GM21447 (cell line): ENCODE measurements at regions not wholly inside any gene's neighbourhood (a gene's known extent, or its start where the extent isn't known, plus 50 kb on each side); places are given as distances from the start of the nearest gene placed in this dataset.
A peak's percentile ranks its signal among the peaks of the same experiment; 100 is the strongest.
"Not testable (repeated sequence)": the region's sequence is repeated elsewhere in the genome, so short reads cannot be mapped to it uniquely, and the experiment has no call there.

Experiments
- ATAC-seq: cut with Tn5 transposase; IDR thresholded peaks from one replicate; pipeline ENCODE4 v1.9.1; 2021; ENCODE audit not compliant: unreplicated experiment

DNA sequence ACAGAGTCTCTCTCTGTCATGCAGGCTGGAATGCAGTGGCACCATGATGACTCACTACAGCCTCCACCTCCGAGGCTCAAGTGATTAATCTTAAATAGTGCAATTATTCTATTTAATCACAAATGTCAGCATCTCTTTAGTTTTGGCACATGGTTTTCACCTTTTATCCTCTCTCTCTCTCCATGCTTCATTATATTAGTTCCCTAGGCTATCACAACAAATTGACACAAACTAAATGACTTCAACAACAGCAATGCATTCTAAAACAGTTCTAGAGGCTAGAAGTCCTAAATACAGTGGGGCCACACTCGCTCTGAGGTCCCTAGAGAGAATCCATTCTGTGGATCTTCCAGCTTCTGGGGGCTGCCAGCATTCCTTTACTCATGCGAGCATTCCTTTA is 178.2 kb upstream of the ZNG1F start:
- ATAC-seq, result not testable (repeated sequence)

DNA sequence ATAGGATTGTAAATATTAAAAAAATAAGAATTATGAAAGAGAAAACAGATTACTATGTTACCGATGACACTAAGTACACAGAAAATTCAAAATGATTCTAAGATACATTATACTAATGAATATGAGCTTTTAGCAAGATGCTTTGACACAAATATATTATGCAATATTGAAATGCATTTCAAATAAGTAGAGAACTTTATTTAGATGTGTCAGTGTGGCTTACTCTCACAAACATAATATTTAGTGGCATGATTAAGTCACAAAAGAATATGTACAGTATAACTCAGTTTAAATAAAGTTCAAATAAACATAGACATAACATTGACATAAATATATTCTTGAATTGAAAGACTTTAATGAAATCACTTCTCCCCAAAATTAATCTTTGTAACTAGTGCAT is 172.7 kb upstream of the ZNG1F start:
- not testable (repeated sequence) for ATAC-seq

DNA sequence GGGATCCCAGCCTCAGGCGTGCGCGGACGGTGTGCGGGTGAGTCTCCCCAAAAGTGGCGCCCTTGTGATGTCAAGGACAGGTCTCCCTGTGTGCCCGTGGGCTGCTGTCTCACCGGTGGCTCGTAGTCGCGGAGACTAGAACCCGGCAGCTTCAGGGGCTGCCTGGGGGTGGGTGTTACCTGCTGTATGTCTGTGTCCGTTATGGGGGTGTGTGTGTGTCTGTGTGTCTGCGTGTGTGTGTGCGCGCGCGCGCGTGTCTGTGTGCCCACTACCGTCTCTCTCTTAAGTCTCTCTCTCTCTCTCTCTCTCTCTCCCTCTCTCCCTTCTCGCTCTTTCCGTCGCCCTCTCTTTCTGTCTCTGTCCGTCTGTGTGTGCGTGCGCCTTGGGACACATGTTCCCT is 170.0 kb upstream of the ZNG1F start:
- ATAC-seq, result peak; percentile 64

DNA sequence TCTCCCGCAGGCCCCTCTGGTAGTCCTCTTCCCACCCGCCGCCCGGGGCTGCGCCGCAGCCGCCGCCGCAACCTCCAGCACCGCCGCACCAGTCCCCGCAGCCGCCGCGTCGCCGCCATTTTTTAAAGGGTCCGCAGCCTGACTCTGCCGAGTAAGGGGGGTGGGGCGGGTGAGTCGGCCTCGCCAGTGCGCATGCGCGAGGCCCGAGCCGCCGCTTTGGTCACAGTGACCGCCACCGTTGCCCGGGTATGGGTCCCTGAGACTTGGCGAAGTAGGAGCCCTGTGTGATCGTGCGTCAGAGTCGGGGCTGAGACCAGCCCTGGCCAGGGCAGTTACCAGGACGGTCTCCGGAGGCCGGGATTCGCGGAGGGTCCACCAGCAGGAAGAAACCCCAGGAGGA is 169.6 kb upstream of the ZNG1F start:
- not testable (repeated sequence) for ATAC-seq

DNA sequence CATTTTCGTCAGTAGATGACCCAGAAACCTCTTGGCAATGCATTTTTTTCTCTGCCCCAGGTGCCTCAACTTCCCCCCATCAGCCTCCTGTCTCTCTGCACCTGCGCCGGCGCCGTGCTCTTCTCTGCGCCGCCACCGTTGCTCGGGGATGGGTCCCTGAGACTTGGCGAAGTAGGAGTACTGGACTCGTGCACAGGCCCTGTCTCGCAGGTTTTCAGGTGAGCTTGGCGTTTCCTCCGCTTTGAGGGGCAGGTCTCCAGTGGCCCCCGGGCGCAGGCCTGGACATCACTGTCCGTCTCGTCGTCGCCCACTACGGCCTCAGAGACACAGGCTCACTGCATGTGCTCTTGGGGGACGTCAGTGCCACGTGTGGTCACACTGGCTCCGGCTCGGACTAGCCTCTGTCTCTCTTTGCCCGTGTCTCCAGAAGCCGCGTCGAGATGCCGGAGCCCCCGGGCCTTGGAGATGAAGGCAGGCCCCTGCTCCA is 168.8 kb upstream of the ZNG1F start:
- ATAC-seq, result not testable (repeated sequence)

DNA sequence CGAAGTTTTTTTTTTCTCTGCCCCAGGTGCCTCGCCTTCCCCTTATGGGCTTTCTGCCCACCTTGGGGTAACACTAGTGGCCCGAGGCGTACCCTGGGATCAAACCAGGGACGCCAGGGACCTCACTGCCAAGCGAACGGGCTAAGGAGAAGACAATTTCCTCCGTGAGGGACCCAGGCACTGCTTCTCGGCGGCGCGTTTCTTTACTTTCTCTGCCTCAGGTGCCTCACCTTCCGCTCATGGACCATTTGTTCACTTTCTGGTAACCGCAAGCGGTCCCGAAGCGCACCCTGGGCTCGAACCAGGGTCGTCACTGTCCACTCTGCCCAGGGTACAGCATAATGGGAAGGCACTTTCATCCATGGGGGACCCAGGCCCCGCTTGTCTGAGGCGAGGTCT is 168.2 kb upstream of the ZNG1F start:
- ATAC-seq, result not testable (repeated sequence)

DNA sequence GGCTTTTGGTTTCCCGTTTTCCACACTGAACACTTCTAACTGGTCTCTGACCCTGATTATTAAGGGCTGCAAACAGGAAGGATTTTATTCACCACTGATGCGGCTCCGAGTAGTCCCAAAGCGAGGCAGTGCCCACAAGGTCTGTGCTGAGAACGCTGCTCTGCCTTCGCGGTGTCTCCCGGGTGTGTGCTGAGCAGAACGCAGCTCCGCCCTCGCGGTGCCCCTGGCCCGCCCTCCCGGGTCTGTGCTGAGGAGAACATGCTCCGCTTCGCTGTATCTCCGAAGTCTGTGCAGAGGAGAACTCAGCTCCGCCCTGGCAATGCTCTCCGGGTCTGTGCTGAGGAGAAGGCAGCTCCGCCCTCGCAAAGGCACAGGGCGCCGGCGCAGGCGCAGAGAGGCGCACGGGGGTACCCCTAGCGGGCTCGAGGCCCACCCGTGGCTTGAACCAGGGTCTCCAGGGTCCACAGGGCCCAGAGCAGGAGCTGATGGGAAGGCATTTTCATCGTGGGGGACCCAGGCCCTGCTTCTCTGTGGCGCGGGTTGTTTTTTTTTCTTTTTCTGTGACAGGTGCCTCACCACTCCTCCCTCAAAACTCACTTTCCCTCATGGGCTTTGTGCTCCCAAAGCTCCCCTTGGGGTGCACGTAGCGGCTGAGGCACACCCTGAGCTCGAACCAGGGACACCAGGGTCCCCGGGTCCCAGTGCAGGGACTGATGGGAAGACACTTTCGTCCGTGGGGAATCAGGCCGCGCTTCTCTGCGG is 167.7 kb upstream of the ZNG1F start:
- peak; percentile 48 for ATAC-seq

DNA sequence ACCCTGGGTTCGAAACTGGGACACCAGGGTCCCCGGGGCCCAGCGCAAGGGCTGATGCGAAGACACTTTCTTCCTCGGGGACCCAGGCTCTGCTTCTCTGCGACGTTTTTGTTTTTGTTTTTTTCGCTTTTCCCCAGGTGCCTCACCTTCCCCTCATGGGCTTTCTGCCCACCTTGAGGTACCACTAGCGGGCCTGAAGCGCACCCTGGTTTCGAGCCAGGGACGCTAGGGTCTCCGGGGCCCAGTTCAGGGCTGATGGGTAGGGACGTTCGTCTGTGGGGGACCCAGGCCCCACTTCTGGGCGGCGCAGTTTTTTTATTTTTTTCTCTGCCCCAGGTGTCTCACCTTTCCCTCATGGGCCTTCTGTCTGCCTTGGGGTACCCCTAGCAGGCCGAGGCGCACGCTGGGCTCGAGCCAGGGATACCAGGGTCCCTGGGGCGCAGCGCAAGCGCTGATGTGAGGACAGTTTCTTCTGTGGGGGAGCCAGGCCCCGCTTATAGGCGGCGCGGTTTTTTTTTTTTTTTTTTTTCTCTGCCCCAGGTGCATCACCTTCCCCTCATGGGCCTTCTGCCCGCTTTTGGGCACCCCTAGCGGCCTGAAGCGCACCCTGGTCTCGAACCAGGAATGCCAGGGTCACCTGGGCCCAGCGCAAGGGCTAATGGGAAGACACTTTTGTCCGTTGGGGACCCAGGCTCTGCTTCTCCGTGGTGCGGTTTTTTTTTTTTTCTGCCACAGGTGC is 166.8 kb upstream of the ZNG1F start:
- peak; percentile 57 for ATAC-seq

DNA sequence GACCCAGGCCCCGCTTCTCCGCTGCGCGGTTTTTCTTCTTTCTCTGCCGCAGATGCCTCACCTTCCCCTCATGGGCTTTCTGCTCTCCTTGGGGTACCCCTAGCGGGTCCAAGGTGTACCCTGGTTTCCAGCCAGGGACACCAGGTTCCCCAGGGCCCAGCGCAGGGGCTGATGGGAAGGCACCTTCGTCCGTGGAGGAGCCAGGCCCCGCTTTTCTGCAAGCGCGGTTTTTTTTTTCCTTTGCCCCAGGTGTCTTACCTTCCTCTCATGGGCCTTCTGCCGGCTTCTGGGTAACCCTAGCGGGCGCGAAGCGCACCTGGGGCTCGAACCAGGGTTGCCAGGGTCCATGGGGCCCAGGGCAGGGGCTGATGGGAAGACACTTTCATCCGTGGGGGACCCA is 165.9 kb upstream of the ZNG1F start:
- ATAC-seq, result not testable (repeated sequence)

DNA sequence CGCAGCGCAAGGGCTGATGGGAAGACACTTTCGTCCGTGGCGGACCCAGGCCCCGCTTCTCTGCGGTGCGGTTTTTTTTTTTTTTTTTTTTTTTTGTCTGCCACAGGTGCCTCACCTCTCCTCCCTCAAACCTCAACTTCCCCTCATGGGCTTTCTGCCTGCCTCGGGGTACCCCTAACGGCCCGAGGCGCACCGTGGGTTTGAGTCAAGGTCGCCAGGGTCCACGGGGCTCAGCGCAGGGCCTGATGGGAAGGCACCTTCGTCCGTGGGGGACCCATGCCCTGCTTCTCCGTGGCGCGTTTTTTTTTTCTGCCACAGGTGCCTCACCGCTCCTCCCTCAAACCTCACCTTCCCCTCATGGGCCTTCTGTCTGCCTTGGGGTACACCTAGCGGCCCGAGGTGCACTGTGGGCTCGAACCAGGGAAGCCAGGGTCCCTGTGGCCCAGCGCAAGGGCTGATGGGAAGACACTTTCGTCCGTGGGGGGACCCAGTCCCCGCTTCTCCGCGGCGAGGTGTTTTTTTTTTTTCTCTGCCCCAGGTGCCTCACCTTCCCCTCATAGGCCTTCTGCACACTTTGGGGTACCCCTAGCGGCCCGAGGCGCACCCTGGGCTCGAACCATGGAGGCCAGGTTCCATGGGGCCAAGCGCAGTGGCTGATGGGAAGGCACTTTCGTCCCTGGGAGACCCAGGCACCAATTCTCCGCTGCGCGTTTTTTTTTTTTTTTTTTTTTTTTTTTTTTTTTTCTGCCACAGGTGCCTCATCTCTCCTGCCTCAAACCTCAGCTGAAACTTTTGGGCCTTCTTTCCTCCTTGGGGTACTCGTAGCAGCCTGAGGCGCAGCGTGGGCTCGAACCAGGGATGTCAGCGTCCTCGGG is 165.2 kb upstream of the ZNG1F start:
- not testable (repeated sequence) for ATAC-seq

DNA sequence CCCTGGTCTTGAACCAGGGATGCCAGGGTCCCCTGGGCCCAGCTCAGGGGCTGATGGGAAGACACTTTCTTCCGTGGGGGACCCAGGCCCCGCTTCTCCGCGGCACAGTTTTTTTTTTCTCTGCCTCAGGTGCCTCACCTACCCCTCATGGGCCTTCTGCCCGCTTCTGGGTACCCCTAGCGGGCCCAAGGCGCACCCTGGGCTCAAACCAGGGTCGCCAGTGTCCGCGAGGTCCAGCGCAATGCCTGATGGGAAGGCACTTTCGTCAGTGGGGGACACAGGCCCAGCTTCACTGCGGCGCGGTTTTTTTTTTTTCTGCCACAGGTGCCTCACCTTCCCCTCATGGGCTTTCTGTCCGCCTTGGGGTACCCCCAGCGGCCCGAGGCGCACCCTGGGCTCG is 163.9 kb upstream of the ZNG1F start:
- not testable (repeated sequence) for ATAC-seq

DNA sequence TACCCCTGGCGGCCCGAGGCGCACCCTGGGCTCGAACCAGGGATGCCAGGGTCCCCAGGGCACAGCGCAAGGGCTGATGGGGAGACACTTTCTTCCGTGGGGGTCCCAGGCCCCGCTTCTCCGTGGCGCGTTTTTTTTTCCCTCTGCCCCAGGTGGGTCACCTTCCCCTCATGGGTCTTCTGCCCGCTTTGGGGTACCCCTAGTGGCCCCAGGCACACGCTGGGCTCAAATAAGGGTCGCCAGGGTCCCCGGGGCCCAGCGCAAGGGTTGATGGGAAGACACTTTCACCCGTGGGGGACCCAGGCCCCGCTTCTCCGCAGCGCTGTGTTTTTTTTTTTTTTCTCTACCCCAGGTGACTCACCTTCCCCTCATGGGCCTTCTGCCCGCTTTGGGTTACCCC is 163.3 kb upstream of the ZNG1F start:
- not testable (repeated sequence) for ATAC-seq

DNA sequence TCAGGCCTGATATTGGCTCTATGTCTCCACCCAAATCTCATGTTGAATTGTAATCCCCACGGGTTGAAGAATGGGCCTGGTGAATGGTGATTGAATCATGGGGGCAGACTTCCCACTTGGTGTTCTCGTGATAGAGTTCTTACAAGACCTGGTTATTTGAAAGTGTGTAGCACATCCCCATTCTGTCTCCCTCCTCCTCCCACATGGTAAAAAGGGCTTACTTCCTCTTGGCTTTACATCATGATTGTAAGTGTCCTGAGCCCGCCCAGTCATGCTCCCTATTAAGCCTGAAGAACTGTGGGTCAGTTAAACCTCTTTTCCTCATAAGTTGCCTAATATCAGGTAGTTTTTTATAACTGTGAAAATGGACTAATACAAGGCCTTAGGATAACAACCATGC is 158.8 kb upstream of the ZNG1F start:
- ATAC-seq, result not testable (repeated sequence)

DNA sequence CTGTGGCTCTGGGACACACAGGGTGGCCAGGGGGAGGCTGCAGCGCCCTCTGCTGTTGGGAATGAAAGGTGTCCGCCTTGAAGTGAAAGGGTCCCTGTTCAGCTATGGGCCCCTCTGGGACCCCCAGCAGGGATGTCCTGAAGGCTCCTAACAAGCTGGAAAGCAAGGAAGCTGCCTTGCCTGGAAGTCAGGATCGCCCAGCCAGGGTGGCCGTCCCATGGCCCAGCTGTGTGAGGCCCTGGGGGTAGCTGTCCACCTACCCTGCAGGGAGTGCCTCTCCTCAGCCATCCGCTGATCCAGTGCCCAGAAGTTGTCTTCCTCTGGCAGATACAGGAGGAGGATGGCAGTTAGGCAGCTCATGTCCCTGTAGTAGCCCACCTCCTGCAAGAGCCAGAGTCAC is 143.4 kb upstream of the ZNG1F start:
- not testable (repeated sequence) for ATAC-seq

DNA sequence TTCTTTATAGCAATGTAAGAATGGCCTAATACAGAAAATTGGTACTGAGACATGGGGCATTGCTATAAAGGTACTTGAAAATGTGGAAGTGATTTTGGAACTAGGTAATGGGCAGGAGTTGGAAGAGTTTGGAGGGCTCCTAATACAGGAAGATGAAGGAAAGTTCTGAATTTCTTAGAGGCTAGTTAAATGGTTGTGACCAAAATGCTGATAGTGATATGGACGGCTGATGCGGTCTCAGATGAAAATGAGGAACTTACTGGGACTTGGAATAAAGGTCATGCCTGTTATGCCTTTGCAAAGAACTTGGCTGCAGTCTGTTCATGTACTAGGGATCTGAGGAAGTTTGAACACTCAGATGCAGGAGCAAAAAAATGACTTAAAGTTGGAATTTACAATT is 132.2 kb upstream of the ZNG1F start:
- ATAC-seq, result not testable (repeated sequence)

DNA sequence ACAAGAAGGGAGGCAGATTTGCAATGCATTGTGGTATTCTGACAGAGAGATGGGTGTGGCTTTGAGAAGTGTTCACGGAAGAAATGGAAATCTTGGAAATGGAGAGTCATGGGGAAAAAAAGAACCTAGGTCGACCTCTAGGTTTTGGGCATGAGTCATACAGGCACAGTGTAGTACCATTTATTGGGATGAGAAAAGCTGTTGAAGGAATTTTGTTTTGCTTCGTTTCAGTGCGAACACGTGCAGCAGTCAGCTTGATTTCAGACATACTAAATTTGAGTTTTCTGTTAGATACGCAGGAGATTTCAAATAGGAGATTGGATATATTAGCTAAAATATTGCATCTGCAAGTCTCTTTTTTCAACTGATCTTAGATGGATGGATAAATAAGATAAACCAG is 119.8 kb upstream of the ZNG1F start:
- ATAC-seq, result not testable (repeated sequence)

DNA sequence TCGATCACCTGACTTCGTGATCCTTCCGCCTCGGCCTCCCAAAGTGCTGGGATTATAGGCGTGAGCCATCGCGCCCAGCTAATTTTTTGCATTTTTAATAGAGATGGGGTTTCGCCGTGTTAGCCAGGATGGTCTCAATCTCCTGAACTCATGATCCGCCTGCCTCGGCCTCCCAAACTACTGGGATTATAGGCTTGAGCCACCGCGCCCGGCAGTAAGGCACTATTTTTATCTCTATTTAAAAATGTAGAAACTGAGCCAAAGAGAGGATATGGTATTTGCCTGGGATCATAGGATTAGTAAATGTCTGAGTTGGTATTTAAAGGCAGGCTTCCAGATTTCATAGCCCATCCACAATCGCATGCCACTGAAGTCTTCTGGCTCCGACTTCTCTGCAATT is 96.6 kb upstream of the ZNG1F start:
- ATAC-seq, result not testable (repeated sequence)

DNA sequence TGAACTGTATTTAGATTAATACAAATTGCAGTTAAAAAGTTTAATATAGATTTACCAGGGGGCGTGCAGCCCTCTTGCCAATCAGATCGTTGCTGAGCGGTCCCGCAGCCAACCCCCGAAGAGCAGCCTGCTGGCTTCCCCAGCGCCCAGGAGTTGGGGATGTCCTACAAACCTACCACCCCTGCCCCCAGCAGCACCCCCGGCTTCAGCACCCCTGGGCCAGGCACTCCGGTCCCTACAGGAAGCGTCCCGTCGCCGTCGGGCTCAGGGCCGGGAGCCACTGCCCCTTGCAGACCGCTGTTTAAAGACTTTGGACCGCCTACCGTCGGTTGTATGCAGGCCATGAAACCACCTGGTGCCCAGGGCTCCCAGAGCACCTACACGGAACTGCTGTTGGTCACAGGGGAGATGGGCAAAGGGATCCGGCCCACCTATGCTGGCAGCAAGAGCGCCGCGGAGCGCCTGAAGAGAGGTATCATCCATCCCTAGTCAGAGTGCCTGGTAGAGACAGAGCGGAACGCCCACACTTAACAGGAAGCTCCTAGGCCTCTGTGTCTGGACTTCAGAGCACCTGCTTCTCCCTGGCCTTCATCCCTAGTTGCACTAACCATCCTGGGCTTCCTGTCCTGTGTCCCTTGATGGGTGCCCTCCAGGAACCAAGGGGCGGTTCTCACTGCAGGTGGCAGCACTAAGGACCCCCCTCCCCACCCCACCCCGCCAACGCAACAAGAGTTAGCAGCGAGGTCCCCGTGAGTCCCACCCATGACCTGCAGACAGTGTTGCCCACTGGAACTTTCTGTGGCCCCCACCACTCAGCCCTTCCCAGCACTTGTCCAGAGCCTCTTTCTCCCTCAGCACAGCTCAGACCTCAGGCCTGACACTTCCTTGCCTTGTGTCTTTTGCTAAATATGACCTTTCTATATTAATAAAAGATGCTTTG is 91.5 kb upstream of the ZNG1F start:
- ATAC-seq, result not testable (repeated sequence)

DNA sequence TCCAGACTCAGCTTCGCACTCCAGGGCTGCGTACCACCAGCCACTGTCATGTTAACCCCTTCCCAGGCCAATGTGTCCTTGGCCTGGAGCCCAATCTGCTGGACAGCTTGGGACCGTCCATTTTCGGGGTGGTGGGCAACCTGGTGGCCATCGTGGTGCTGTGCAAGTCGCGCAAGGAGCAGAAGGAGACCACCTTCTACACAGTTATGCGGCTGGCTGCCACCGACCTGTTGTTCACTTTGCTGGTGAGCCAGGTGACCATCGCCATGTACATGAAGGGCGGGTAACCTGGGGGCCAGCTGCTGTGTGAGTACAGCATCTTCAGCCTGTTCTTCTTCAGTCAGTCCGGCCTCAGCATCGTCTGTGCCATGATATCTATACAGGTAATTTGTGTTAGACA is 90.3 kb upstream of the ZNG1F start:
- not testable (repeated sequence) for ATAC-seq

DNA sequence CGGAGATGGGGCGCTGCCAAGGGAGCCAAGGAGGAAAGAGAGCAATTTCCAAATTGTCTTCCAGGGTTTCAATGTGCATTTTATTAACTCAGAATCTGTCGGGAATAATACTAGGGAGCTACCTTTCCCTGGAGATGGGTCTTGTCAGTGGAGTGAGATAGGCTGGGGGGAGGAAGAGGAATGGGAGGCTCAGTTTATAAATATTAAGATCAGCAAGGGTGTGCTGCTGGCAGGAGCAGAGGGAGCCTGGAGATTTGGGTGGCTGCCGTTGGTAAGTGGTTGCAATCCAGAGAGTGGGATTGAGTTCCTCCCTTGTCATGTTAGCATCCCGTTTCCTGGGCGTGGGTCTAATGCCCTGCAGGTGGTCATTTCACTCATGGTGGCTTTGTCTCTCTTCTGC is 89.9 kb upstream of the ZNG1F start:
- not testable (repeated sequence) for ATAC-seq
